ENCODE measurements at regions not wholly inside any gene's neighbourhood (a gene's known extent, or its start where the extent isn't known, plus 50 kb on each side); places are given as distances from the start of the nearest gene placed in this dataset.
A peak's percentile ranks its signal among the peaks of the same experiment; 100 is the strongest.

- DNase-seq = peak; percentile 64
These were observed 270.2 kb downstream of the PSAT1 start for GRCh38 chr9:78566948-78567675.

- DNase-seq = peak; percentile 43
These were observed 270.8 kb downstream of the PSAT1 start for GRCh38 chr9:78567693-78568092.

GRCh38 chr9:78568774-78569173, 271.8 kb downstream of the PSAT1 start:
- DNase-seq = no peak

- no peak for DNase-seq
These were observed 275.3 kb downstream of the PSAT1 start for GRCh38 chr9:78572266-78572665.

- DNase-seq = no peak
These were observed 276.3 kb downstream of the PSAT1 start for GRCh38 chr9:78573205-78573604.

- DNase-seq = no peak
These were observed 276.7 kb downstream of the PSAT1 start for GRCh38 chr9:78573669-78574068.

GRCh38 chr9:78574354-78575045, 277.6 kb downstream of the PSAT1 start:
- DNase-seq = no peak

- DNase-seq = no peak
These were observed 278.2 kb downstream of the PSAT1 start for GRCh38 chr9:78575081-78575480.

GRCh38 chr9:78575771-78576170, 278.8 kb downstream of the PSAT1 start:
- no peak for DNase-seq

- no peak for DNase-seq
These were observed 280.4 kb downstream of the PSAT1 start for GRCh38 chr9:78577156-78577906.

- DNase-seq = no peak
These were observed 281.1 kb downstream of the PSAT1 start for GRCh38 chr9:78578072-78578471.

- no peak for DNase-seq
These were observed 285.9 kb downstream of the PSAT1 start for GRCh38 chr9:78582821-78583220.

GRCh38 chr9:78584589-78584988, 287.7 kb downstream of the PSAT1 start:
- DNase-seq = no peak

GRCh38 chr9:78585909-78586308, 289.0 kb downstream of the PSAT1 start:
- no peak for DNase-seq

- no peak for DNase-seq
These were observed 293.1 kb downstream of the PSAT1 start for GRCh38 chr9:78590068-78590467.

- no peak for DNase-seq
These were observed 295.9 kb downstream of the PSAT1 start for GRCh38 chr9:78592811-78593210.

- no peak for DNase-seq
These were observed 298.4 kb downstream of the PSAT1 start for GRCh38 chr9:78595200-78595945.

- no peak for DNase-seq
These were observed 299.4 kb downstream of the PSAT1 start for GRCh38 chr9:78596346-78596745.

- no peak for DNase-seq
These were observed 301.2 kb downstream of the PSAT1 start for GRCh38 chr9:78598120-78598519.

- DNase-seq = no peak
These were observed 303.0 kb downstream of the PSAT1 start for GRCh38 chr9:78599926-78600325.

- DNase-seq = peak; percentile 21
These were observed 305.1 kb downstream of the PSAT1 start for GRCh38 chr9:78601957-78602565.
